ENCODE measurements at regions not wholly inside any gene's neighbourhood (a gene's known extent, or its start where the extent isn't known, plus 50 kb on each side); places are given as distances from the start of the nearest gene placed in this dataset.

GRCh38 chr2:198518935-198519334, 714.5 kb downstream of the PLCL1 start:
- TF ChIP-seq, protein P1, sequence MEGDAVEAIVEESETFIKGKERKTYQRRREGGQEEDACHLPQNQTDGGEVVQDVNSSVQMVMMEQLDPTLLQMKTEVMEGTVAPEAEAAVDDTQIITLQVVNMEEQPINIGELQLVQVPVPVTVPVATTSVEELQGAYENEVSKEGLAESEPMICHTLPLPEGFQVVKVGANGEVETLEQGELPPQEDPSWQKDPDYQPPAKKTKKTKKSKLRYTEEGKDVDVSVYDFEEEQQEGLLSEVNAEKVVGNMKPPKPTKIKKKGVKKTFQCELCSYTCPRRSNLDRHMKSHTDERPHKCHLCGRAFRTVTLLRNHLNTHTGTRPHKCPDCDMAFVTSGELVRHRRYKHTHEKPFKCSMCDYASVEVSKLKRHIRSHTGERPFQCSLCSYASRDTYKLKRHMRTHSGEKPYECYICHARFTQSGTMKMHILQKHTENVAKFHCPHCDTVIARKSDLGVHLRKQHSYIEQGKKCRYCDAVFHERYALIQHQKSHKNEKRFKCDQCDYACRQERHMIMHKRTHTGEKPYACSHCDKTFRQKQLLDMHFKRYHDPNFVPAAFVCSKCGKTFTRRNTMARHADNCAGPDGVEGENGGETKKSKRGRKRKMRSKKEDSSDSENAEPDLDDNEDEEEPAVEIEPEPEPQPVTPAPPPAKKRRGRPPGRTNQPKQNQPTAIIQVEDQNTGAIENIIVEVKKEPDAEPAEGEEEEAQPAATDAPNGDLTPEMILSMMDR (IDR thresholded peaks at IDR 0.05) = no peak
- TF ChIP-seq POLR2AphosphoS5 (IDR thresholded peaks at IDR 0.05) = no peak
- no peak for TF ChIP-seq POLR2A (IDR thresholded peaks at IDR 0.05)

Measured in stomach (tissue), 4 donors.